Endodermal cell (in vitro differentiated cells): ENCODE measurements at regions not wholly inside any gene's neighbourhood (a gene's known extent, or its start where the extent isn't known, plus 50 kb on each side); places are given as distances from the start of the nearest gene placed in this dataset.

Source experiments
- DNase-seq: peaks from one replicate; pipeline ENCODE4 v3.0.0-alpha.2; 2017
- H3K27ac ChIP-seq: 2 replicates; pipeline ENCODE4 v1.5.1; 2013; ENCODE audit warnings: mild to moderate bottlenecking, low read depth, low read length, moderate library complexity
- H3K27me3 ChIP-seq: 2 replicates; pipeline ENCODE4 v1.6.1; 2013; ENCODE audit warnings: mild to moderate bottlenecking, low read length, moderate library complexity; ENCODE audit not compliant: insufficient read depth, control insufficient read depth, poor library complexity, severe bottlenecking
- H3K36me3 ChIP-seq: 2 replicates; pipeline ENCODE4 v1.7.0; 2013; ENCODE audit warnings: mild to moderate bottlenecking, low read length, moderate library complexity; ENCODE audit not compliant: control insufficient read depth, insufficient read depth
- H3K4me1 ChIP-seq: one replicate; pipeline ENCODE4 v1.7.0; 2013; ENCODE audit warnings: low read length; ENCODE audit not compliant: control insufficient read depth, insufficient read depth
- H3K4me3 ChIP-seq: 2 replicates; pipeline ENCODE4 v1.5.1; 2013; ENCODE audit warnings: mild to moderate bottlenecking, low read length, moderate library complexity
- H3K9ac ChIP-seq: 2 replicates; pipeline ENCODE4 v1.6.1; 2013; ENCODE audit warnings: mild to moderate bottlenecking, low read length, moderate library complexity; ENCODE audit not compliant: poor library complexity, severe bottlenecking; ENCODE audit errors: extremely low read depth
- H3K9me3 ChIP-seq: 2 replicates; pipeline ENCODE4 v1.6.1; 2013; ENCODE audit warnings: mild to moderate bottlenecking, low read length, moderate library complexity; ENCODE audit not compliant: control insufficient read depth
- H3K27ac Mint-ChIP-seq: 2 replicates; pipeline ENCODE4 v1.8.0; 2020; ENCODE audit warnings: mixed read lengths
- H3K27me3 Mint-ChIP-seq: 2 replicates; pipeline ENCODE4 v1.8.0; 2021; ENCODE audit warnings: mild to moderate bottlenecking, mixed read lengths; ENCODE audit not compliant: insufficient read depth
- H3K36me3 Mint-ChIP-seq: 2 replicates; pipeline ENCODE4 v1.8.0; 2020; ENCODE audit warnings: low read depth, mixed read lengths
- H3K4me1 Mint-ChIP-seq: 2 replicates; pipeline ENCODE4 v1.8.0; 2020; ENCODE audit warnings: mixed read lengths
- H3K4me3 Mint-ChIP-seq: 2 replicates; pipeline ENCODE4 v1.8.0; 2020; ENCODE audit warnings: mild to moderate bottlenecking, moderate library complexity, mixed read lengths
- H3K9me3 Mint-ChIP-seq: 2 replicates; pipeline ENCODE4 v1.8.0; 2020; ENCODE audit warnings: mild to moderate bottlenecking, mixed read lengths
- CTCF ChIP-seq: fragments of 200-600 bp; sonication (generic); conservative IDR thresholded peaks from 2 replicates; pipeline ENCODE4 v1.5.0; 2021; ENCODE audit warnings: antibody characterized with exemption, mild to moderate bottlenecking
- WGBS, 2 experiments: methylation state at CpG; one replicate each; pipeline versions ENCODE4 v1.1.5 to v1.1.7; 2013; ENCODE audit warnings: missing lambda C conversion rate in 2 of 2, mixed read lengths in 1 of 2; ENCODE audit not compliant: insufficient coverage in 1 of 2, insufficient read length in 1 of 2; 5-methylcytosine and 5-hydroxymethylcytosine counted together

- Mint-ChIP-seq H3K27ac (no peak overlapping the region), H3K4me3 (no peak overlapping the region), H3K4me1 (peaks cover 21% of the 10 kb centered on the region), H3K27me3 (no peaks in the 10 kb centered on the region), H3K9me3 (no peaks in the 10 kb centered on the region), H3K36me3 (peaks cover 21% of the 10 kb centered on the region)
- H3K9me3 ChIP-seq, result no peaks in the 10 kb centered on the region
- no peaks in the 10 kb centered on the region for H3K4me1 ChIP-seq
- no peaks in the 10 kb centered on the region for H3K36me3 ChIP-seq
- no peak overlapping the region for H3K9ac ChIP-seq
- no peak overlapping the region for H3K4me3 ChIP-seq
- no peaks in the 10 kb centered on the region for H3K27me3 ChIP-seq
- WGBS, 2 experiments, result 85% methylated on average over 3 of the region's 3 CpGs; no CpG with 5 or more reads in 1 of the 2 experiments
- no peak overlapping the region for H3K27ac ChIP-seq
- no peak for TF ChIP-seq CTCF
- no peak for DNase-seq
Measured at GRCh38 chr4:31034550-31034949, 314.4 kb downstream of the PCDH7 start.

- H3K9me3 ChIP-seq, result no peaks in the 10 kb centered on the region
- Mint-ChIP-seq H3K27ac (no peak overlapping the region), H3K4me3 (no peak overlapping the region), H3K36me3 (peaks cover 24% of the 10 kb centered on the region), H3K27me3 (no peaks in the 10 kb centered on the region), H3K9me3 (no peaks in the 10 kb centered on the region), H3K4me1 (peaks cover 15% of the 10 kb centered on the region)
- H3K27me3 ChIP-seq, result no peaks in the 10 kb centered on the region
- H3K36me3 ChIP-seq, result no peaks in the 10 kb centered on the region
- no peak overlapping the region for H3K9ac ChIP-seq
- no peak for DNase-seq
- no peak overlapping the region for H3K4me3 ChIP-seq
- WGBS, 2 experiments, result 96% methylated on average over 1 of the region's 1 CpG; no CpG with 5 or more reads in 1 of the 2 experiments
- TF ChIP-seq CTCF, result no peak
- no peaks in the 10 kb centered on the region for H3K4me1 ChIP-seq
- no peak overlapping the region for H3K27ac ChIP-seq
Measured at GRCh38 chr4:31035761-31036160, 315.6 kb downstream of the PCDH7 start.

- Mint-ChIP-seq H3K4me3 (no peak overlapping the region), H3K9me3 (no peaks in the 10 kb centered on the region), H3K36me3 (peaks cover 20% of the 10 kb centered on the region), H3K4me1 (peaks cover 29% of the 10 kb centered on the region), H3K27me3 (no peaks in the 10 kb centered on the region), H3K27ac (no peak overlapping the region)
- no peak for DNase-seq
- H3K27ac ChIP-seq, result no peak overlapping the region
- H3K4me3 ChIP-seq, result no peak overlapping the region
- no peaks in the 10 kb centered on the region for H3K27me3 ChIP-seq
- peaks cover 10% of the 10 kb centered on the region for H3K4me1 ChIP-seq
- TF ChIP-seq CTCF, result no peak
- no peaks in the 10 kb centered on the region for H3K9me3 ChIP-seq
- no peaks in the 10 kb centered on the region for H3K36me3 ChIP-seq
- no peak overlapping the region for H3K9ac ChIP-seq
Measured at GRCh38 chr4:31037703-31038102, 317.5 kb downstream of the PCDH7 start.
